HG03457 (cell line): ENCODE measurements at regions not wholly inside any gene's neighbourhood (a gene's known extent, or its start where the extent isn't known, plus 50 kb on each side); places are given as distances from the start of the nearest gene placed in this dataset.

ENCODE experiments used
- ATAC-seq: cut with Tn5 transposase; IDR thresholded peaks from one replicate; pipeline ENCODE4 v1.9.1; 2021; ENCODE audit warnings: moderate number of reproducible peaks; ENCODE audit not compliant: unreplicated experiment

DNA sequence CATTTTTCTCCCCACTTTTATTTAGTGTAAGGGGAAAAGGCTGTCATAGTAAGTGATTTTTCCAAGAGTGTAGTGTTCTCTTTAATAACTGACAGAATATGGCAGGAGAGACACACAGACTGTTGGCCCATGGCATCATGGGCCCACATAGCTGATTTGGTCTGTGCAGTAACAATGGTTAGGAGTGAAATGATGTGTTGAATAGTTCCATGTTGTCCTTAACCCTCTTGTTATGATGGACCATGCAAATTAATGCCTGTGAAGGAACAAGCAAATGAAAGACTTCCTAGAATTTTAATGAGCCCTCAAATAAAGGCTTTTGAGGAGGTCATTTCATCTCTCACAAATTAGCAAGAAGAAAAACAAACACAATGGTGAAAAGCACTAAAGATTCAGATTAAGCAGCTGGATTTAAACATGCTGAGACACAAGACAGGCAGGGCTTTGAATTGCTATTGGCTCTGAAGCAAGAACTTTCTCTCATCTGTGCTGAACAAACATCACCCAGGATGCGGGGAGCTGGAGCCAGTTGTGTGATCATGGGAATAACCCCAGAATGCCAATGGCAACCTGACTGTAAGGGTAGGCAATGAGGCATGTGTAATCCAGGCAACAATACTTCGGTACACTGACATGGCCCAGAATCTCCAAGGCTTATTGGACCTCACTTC, 136.7 kb upstream of the VEPH1 start:
- ATAC-seq, result no peak

DNA sequence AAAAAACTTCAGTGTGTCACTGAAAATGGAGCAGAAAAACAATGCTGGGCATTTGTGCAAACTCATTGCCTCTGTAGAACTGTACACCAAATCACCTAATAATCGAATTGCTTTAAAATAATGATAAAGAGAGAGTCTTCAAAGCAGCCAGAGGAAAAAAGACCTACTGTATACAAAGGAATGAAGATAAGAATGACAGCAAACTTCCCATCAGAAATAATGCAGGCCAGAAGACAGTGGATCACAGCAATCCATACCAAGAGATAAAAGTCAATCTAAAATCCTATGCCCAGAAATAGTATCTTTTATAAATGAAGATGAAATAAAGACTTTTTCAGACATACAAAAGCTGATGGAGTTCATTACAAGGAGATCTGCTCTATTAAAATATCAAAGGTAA, 134.7 kb upstream of the VEPH1 start:
- no peak for ATAC-seq

- ATAC-seq, result no peak
Observed at GRCh38 chr3:157633241-157633640, 130.0 kb upstream of the VEPH1 start.

GRCh38 chr3:157632075-157632474, 128.9 kb upstream of the VEPH1 start:
- ATAC-seq, result no peak

- ATAC-seq, result no peak
Observed at GRCh38 chr3:157631478-157631877, 128.3 kb upstream of the VEPH1 start.

DNA sequence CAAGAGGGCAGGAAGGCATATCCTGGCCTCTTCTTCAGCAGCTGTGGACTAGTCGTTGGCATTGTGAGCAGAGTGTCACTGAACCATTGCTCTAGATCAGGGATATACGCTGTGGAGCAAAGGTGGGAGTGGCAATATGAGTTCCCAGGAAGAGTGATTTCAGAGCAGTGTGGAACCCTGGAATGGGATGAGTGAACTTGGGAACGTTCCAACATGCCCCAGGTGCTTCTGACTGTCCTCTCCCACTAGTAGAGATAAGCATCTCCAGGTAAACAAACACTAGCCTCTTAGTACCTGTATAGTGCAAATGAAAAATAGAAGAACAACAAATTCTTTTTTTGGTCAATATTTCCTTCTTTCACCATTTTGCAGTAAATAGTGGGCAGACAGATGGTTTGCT, 123.6 kb upstream of the VEPH1 start:
- ATAC-seq, result no peak

DNA sequence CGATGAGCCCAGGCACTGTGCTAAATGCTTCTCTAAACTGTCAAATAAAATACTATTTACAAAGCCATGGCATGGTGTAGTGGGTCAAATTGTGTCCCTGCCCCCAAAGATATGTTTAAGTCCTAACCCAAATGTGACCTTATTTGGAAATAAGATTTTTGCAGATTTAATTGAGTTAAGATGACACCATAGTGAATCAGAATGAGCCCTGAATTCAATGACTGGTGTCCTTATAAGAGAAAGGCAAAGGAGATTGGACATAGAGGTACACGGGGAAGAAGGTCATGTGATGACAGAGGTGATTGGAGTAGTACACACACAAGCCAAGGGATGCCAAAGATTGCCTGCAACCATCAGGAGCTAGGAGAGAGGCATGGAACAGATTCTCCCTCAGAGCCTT, 121.6 kb upstream of the VEPH1 start:
- no peak for ATAC-seq

- ATAC-seq, result no peak
Observed at GRCh38 chr3:157618886-157619285, 115.7 kb upstream of the VEPH1 start.

DNA sequence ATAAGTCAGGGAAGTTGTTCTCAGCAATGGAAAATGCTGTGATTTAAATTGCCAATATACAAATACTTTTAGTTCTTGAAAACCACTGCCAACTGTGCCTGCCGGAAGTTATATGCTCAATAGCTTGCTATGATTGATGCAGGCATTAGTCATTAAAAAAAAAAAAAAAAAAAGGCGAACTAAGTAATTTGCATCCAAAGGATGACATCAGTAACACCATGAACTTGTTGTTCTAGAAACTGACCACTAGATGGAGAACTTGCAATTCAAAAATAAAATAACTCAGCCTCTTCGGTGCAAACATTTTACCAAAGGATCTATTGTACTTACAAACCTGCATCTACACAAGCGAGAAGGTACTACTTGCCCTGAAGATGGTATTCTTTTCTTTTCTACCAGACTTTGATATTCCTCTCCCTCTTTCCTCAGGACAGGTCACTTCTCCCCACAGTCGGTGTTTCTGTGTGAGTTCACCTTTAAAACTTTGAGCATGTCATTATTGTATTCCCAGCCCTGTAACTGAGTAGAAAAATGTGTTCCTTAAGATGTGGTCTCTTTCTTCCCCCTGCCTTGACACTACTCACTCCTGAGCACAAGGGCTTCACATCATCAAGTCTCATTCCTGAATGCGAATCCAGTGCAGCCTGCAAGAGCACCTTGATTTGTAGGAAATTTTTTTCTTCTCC, 115.0 kb upstream of the VEPH1 start:
- ATAC-seq, result peak; percentile 68

DNA sequence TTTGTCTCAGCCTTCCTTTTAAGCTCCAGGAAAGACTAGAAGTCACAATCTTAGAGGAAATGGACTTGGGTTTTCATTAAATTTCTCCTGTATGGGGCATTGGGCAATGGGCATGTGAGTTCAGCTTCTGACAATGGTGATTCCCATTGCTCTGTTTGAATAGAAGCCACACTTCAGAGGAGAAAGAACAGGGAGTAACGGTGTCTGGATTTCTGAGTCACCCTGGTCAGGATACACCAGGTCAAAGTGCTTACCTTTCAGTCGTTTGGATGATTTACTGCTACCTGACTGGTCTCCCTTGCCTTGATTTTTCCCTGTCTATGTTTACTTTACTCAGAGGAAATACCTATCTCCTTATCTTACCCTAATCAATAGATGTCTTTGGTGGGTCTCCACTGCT, 111.7 kb upstream of the VEPH1 start:
- ATAC-seq, result no peak

DNA sequence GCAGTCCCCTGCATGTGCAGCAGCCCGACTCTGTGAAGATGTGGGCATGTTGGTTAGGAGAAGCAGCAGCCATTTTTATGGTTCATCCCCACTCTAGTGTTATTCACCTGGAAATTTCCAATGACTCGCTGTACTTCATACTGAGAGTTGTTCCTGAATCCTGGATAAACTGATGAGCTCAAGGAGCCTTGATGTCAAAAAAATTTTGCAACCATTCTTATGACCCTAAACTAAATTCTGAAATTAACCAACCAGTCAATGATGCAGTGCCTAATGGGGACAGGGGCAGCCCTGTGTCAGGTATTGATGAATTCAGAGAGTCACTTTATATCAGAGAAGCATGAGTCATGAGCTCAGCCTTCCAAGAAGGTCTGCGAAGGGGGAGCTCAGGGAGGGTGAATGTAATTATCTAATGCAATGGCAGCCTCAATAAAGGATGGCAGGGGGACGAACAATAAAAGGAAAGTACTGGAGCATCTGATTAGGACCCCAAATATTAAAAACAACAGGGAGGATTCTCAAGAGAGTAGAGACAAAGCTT, 108.4 kb upstream of the VEPH1 start:
- no peak for ATAC-seq

DNA sequence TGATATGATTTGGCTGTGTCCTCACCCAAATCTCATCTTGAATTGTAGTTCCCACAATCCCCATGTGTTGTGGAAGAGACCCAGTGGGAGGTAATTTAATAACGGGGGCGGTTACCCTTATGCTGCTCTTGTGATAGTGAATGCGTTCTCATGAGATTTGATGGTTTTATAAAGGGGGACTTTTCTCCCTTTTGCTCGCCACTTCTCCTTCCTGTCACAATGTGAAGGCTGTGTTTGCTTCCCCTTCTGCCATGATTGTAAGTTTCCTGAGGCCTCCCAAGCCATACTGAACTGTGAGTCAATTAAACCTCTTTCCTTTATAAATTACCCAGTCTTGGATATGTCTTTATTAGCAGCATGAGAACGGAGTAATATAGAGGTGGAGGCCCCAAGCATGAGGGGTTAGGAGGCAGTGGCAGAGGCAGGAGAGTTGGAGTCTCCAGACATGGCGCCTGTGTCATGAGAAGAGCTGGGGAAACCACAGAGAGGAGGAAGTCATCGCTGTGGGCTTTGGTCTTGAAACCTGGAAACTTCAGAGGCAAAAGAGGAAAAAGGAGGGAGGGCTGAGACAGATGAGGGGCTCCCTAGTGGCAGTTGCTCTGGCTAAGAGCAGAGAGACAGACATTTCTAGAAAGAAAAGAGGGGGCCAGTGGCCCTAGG, 107.8 kb upstream of the VEPH1 start:
- ATAC-seq, result no peak

- no peak for ATAC-seq
Observed at GRCh38 chr3:157607826-157608405, 104.7 kb upstream of the VEPH1 start.

DNA sequence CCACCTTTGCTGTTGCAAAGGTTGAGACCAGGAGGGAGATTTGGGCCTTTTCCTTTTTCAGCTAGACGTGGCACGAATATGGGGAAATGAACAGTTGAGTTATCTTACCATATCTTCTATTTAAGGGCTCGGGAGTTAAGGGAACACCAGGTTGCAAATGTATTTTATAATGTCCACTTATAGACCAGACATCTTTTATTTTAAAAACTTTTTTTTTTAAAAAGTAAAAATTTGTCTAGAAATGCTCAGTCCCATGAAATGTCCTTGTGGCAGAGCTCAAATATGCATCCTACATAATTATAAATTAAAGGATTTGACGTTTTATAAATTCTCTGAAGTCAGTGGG, 103.6 kb upstream of the VEPH1 start:
- no peak for ATAC-seq

DNA sequence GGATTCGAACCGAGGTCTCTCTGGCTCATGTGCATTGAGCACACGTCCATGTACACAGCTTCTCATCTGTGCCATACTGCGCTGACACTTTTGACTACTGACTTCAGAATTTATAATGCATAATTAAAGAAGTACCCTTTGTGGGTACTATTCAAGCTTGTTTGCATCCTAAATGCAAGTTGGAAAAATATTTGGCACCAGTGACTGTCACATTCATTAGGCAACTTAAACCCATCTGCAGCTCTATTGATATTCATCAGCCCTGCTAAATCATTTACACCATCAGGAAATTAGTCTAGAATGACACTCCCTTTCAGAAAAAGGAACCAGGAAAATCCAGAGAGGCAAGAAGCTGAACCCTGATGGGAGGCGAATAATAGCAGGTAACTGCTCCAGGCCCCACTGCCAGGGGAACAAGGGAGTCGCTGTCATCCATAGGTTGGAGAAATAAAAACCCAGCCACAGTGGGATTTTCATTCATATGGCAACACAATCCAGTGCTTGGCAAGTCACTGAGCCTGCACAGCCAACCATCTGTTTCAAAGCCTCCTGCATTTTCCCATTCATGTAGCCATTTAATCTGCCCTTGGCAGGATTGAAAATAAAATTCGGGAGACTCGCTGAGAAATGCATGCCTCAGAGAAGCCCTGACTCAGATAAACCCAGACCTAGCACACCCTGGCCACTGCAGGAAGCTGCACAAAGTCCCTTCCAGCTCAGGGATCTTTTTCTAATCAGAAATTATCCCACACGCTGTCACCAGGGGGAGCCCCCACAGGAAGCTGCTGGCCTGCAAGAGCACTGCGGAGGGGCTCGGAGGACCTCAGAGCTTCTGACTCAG, 103.0 kb upstream of the VEPH1 start:
- ATAC-seq, result peak; percentile 98

DNA sequence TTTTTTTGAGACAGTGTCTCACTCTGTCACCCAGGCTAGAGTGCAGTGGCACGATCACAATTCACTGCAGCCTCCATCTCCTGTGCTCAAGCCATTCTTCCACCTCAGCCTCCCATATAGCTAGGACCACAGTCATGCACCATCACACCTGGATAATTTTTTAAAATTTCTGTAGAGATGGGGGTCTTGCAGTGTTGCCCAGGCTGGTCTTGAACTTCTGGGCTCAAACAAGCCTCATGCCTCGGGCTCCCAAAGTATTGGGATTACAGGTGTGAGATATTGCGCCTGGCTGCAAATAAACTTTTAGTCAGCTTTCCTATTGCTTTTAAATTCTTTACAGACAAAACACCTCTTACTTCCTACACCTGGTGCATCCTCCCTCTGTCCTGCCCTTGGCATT, 102.1 kb upstream of the VEPH1 start:
- no peak for ATAC-seq

DNA sequence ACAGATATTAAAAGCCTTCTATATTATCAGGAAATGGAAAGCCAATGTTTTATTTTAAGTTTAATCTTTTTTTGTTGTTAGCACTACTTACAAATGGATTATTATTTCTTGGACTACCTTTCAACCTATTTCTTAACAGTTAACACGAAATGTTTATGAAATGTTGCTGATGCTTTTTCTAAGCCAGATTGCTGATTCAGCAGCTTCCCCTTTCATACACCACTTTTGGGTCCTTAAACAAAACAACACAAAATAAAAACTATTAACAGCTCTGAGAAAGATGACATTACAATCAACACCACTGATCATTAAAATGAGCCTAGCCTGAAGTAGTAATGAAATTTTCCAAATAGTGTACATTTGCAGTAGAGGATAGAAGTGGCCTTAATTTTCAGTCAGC, 99.2 kb upstream of the VEPH1 start:
- ATAC-seq, result no peak

GRCh38 chr3:157595259-157595658, 92.0 kb upstream of the VEPH1 start:
- no peak for ATAC-seq

DNA sequence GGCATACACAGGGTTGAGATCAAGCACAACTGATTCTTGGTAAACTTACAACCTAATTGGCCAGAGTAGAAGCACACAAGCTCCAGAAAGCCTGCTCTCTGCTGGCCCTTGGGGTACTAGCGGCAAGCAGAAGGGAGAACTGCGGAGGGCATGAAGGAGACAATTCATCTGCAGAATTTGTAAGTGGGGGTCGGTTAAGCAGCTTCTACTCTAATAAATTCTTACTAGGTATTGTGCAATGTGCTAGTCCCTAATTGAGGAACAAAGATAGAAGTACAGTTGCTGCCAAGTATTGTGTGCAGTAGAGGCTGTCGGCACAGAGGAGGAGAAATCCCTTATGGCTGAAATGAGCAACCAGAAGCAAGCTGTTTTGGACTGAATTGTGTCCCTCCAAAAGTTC, 91.2 kb upstream of the VEPH1 start:
- ATAC-seq, result no peak

DNA sequence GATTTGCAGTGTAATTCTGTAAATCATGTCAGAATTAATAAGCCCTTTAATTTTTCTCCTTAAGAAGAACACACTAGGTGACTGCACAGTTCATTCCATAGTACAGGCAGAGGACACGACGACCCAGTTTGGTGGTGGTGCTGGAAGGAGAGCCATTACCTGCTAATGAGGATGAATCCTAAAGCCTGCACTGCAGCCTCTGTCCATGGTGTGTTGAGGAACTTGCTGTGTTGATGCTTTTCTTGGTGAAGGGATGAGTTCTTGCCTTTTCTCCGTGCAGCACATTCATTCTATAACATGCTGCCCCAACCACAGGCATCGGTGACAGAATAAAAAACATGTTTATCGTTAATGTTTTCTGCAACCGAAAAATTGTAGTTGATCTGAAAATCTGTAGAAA, 89.6 kb upstream of the VEPH1 start:
- no peak for ATAC-seq

DNA sequence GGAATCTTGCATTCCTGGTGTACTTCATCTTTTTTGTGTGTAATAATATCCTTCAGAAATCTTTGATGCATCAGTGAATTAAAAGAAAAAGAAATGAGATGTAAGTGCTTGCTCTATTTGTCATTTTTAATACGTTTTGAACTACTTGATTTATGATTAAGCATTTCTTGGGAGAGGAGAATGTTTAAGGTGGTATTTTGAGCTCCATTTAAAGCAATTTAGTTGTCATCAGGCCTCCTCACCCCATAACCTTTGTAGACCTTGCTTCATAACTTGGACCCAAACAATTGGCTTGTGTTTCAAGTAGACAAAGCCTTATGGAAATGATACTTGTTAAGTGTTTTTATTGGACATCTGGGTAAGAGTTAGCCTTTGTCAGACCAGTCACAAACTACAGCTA, 87.1 kb upstream of the VEPH1 start:
- no peak for ATAC-seq
